GM23338 (cell line): ENCODE measurements at regions not wholly inside any gene's neighbourhood (a gene's known extent, or its start where the extent isn't known, plus 50 kb on each side); places are given as distances from the start of the nearest gene placed in this dataset.

Experiments used
- ATAC-seq: fragments of 200-7000 bp; cut with Tn5 transposase; 3 replicates; pipeline ENCODE4 v1.9.1; 2020
- DNase-seq: peaks from one replicate; pipeline ENCODE4 v3.0.0-alpha.2; 2015; ENCODE audit warnings: low spot score
- H2AFZ ChIP-seq: fragments of 200-600 bp; sonication (generic); 2 replicates; pipeline ENCODE4 v1.8.0; 2016; ENCODE audit warnings: antibody characterized with exemption, mild to moderate bottlenecking, moderate library complexity
- H3F3A ChIP-seq: fragments of 200-600 bp; sonication (generic); replicated peaks from 2 replicates; pipeline ENCODE4 v1.8.0; 2017; ENCODE audit warnings: antibody characterized with exemption, mixed run types, low read depth
- H3K27ac ChIP-seq: fragments of 200-600 bp; sonication (generic); 2 replicates; pipeline ENCODE4 v1.6.1; 2016; ENCODE audit warnings: low read depth
- H3K27me3 ChIP-seq: fragments of 200-600 bp; sonication (generic); 2 replicates; pipeline ENCODE4 v1.8.0; 2016; ENCODE audit warnings: mild to moderate bottlenecking, mixed run types, moderate library complexity; ENCODE audit not compliant: insufficient read depth
- H3K36me3 ChIP-seq: fragments of 200-600 bp; sonication (generic); 2 replicates; pipeline ENCODE4 v1.8.0; 2016; ENCODE audit warnings: mild to moderate bottlenecking; ENCODE audit not compliant: insufficient read depth
- H3K4me1 ChIP-seq: fragments of 200-600 bp; sonication (generic); 2 replicates; pipeline ENCODE4 v1.8.0; 2016; ENCODE audit warnings: mild to moderate bottlenecking, moderate library complexity; ENCODE audit not compliant: insufficient read depth
- H3K4me2 ChIP-seq: fragments of 200-600 bp; sonication (generic); 2 replicates; pipeline ENCODE4 v1.7.1; 2017; ENCODE audit warnings: mixed run types
- H3K4me3 ChIP-seq: fragments of 200-600 bp; sonication (generic); 2 replicates; pipeline ENCODE4 v1.6.1; 2016; ENCODE audit warnings: mixed run types
- H3K79me2 ChIP-seq: fragments of 200-600 bp; sonication (generic); replicated peaks from 2 replicates; pipeline ENCODE4 v1.8.0; 2017; ENCODE audit warnings: mild to moderate bottlenecking; ENCODE audit not compliant: insufficient read depth
- H3K9me2 ChIP-seq: fragments of 200-600 bp; sonication (generic); 2 replicates; pipeline ENCODE4 v1.8.0; 2017; ENCODE audit not compliant: insufficient read depth
- H4K20me1 ChIP-seq: fragments of 200-600 bp; sonication (generic); replicated peaks from 2 replicates; pipeline ENCODE4 v1.8.0; 2017; ENCODE audit warnings: mild to moderate bottlenecking; ENCODE audit not compliant: insufficient read depth
- H3K27ac Mint-ChIP-seq: 2 replicates; pipeline ENCODE4 v1.8.0; 2020; ENCODE audit warnings: inconsistent platforms, mild to moderate bottlenecking, moderate library complexity, mixed read lengths
- H3K27me3 Mint-ChIP-seq: 3 replicates; pipeline ENCODE4 v1.8.0; 2022; ENCODE audit warnings: low read depth, mild to moderate bottlenecking, moderate library complexity, mixed read lengths, inconsistent platforms; ENCODE audit not compliant: insufficient read depth, poor library complexity
- H3K36me3 Mint-ChIP-seq: 3 replicates; pipeline ENCODE4 v1.8.0; 2021; ENCODE audit warnings: low read depth, mild to moderate bottlenecking, inconsistent platforms, moderate library complexity, mixed read lengths
- H3K4me1 Mint-ChIP-seq: 3 replicates; pipeline ENCODE4 v1.8.0; 2020; ENCODE audit warnings: mild to moderate bottlenecking, inconsistent platforms, mixed read lengths
- H3K4me3 Mint-ChIP-seq: 3 replicates; pipeline ENCODE4 v1.8.0; 2021; ENCODE audit warnings: moderate library complexity, mild to moderate bottlenecking, inconsistent platforms, mixed read lengths
- H3K9me3 Mint-ChIP-seq: 3 replicates; pipeline ENCODE4 v1.8.0; 2020; ENCODE audit warnings: moderate library complexity, mild to moderate bottlenecking, inconsistent platforms, mixed read lengths
- CREB1 ChIP-seq: fragments of 250-450 bp; sonication (Bioruptor Pico); IDR thresholded peaks from 2 replicates; pipeline ENCODE4 v1.5.0; 2020; ENCODE audit warnings: low read depth, mild to moderate bottlenecking, moderate library complexity
- CTCF ChIP-seq, 2 experiments: fragments of 200-600 bp in 1 of 2; sonication (generic) in 1 of 2; conservative IDR thresholded peaks; 2 replicates each; pipeline versions ENCODE4 v1.5.1 to v1.6.1; 2016 to 2017; ENCODE audit warnings: antibody characterized with exemption in 2 of 2, low read depth in 2 of 2, mild to moderate bottlenecking in 2 of 2, moderate library complexity in 1 of 2
- ETS1 ChIP-seq: IDR thresholded peaks from 2 replicates; pipeline ENCODE4 v1.6.1; 2016; ENCODE audit warnings: antibody characterized with exemption
- EZH2 ChIP-seq: fragments of 200-600 bp; sonication (generic); IDR thresholded peaks from one replicate; pipeline ENCODE4 v1.8.0; 2017; ENCODE audit warnings: antibody characterized with exemption, mild to moderate bottlenecking, low read depth; ENCODE audit not compliant: unreplicated experiment
- EZH2phosphoT487 ChIP-seq: fragments of 200-600 bp; sonication (generic); IDR thresholded peaks from one replicate; pipeline ENCODE4 v1.8.1; 2018; ENCODE audit warnings: antibody characterized with exemption; ENCODE audit not compliant: unreplicated experiment
- JUNB ChIP-seq: IDR thresholded peaks from one replicate; pipeline ENCODE4 v1.6.1; 2016; ENCODE audit warnings: antibody characterized with exemption; ENCODE audit not compliant: unreplicated experiment
- NANOG ChIP-seq: IDR thresholded peaks from 2 replicates; pipeline ENCODE4 v1.6.1; 2016; ENCODE audit warnings: antibody characterized with exemption, borderline replicate concordance
- POLR2AphosphoS5 ChIP-seq: IDR thresholded peaks from 2 replicates; pipeline ENCODE4 v1.6.1; 2016; ENCODE audit warnings: antibody characterized with exemption, low read depth
- STAT1 ChIP-seq: IDR thresholded peaks from one replicate; pipeline ENCODE4 v1.6.1; 2016; ENCODE audit warnings: antibody characterized with exemption; ENCODE audit not compliant: unreplicated experiment
- ZNF114 ChIP-seq: fragments of 250-450 bp; sonication (Bioruptor Pico); IDR thresholded peaks from 2 replicates; pipeline ENCODE4 v1.5.0; 2020; ENCODE audit warnings: mild to moderate bottlenecking, moderate library complexity
- ZNF331 ChIP-seq: fragments of 250-450 bp; sonication (Bioruptor Pico); IDR thresholded peaks from 2 replicates; pipeline ENCODE4 v1.5.0; 2020; ENCODE audit warnings: low read depth, mild to moderate bottlenecking, moderate library complexity
- TF ChIP-seq, protein P1 (sequence below): IDR thresholded peaks from one replicate; pipeline ENCODE4 v1.6.1; 2018; ENCODE audit warnings: antibody characterized with exemption; ENCODE audit not compliant: unreplicated experiment
- TF ChIP-seq, protein P2 (sequence below): fragments of 250-450 bp; sonication (Bioruptor Pico); IDR thresholded peaks from 2 replicates; pipeline ENCODE4 v1.5.0; 2020; ENCODE audit warnings: mild to moderate bottlenecking, moderate library complexity

- TF ChIP-seq CTCF (conservative IDR thresholded peaks at IDR 0.05; ENCODE audit: low read depth in 2 of 2) (no peak), JUNB (no peak), ZNF114 (no peak), EZH2phosphoT487 (no peak), POLR2AphosphoS5 (no peak), CREB1 (CRISPR knock-in tag) (no peak), ETS1 (no peak), EZH2 (no peak), NANOG (no peak), ZNF331 (CRISPR knock-in tag) (no peak), STAT1 (no peak)
- TF ChIP-seq, protein P1, sequence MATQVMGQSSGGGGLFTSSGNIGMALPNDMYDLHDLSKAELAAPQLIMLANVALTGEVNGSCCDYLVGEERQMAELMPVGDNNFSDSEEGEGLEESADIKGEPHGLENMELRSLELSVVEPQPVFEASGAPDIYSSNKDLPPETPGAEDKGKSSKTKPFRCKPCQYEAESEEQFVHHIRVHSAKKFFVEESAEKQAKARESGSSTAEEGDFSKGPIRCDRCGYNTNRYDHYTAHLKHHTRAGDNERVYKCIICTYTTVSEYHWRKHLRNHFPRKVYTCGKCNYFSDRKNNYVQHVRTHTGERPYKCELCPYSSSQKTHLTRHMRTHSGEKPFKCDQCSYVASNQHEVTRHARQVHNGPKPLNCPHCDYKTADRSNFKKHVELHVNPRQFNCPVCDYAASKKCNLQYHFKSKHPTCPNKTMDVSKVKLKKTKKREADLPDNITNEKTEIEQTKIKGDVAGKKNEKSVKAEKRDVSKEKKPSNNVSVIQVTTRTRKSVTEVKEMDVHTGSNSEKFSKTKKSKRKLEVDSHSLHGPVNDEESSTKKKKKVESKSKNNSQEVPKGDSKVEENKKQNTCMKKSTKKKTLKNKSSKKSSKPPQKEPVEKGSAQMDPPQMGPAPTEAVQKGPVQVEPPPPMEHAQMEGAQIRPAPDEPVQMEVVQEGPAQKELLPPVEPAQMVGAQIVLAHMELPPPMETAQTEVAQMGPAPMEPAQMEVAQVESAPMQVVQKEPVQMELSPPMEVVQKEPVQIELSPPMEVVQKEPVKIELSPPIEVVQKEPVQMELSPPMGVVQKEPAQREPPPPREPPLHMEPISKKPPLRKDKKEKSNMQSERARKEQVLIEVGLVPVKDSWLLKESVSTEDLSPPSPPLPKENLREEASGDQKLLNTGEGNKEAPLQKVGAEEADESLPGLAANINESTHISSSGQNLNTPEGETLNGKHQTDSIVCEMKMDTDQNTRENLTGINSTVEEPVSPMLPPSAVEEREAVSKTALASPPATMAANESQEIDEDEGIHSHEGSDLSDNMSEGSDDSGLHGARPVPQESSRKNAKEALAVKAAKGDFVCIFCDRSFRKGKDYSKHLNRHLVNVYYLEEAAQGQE = no peak
- TF ChIP-seq, protein P2, sequence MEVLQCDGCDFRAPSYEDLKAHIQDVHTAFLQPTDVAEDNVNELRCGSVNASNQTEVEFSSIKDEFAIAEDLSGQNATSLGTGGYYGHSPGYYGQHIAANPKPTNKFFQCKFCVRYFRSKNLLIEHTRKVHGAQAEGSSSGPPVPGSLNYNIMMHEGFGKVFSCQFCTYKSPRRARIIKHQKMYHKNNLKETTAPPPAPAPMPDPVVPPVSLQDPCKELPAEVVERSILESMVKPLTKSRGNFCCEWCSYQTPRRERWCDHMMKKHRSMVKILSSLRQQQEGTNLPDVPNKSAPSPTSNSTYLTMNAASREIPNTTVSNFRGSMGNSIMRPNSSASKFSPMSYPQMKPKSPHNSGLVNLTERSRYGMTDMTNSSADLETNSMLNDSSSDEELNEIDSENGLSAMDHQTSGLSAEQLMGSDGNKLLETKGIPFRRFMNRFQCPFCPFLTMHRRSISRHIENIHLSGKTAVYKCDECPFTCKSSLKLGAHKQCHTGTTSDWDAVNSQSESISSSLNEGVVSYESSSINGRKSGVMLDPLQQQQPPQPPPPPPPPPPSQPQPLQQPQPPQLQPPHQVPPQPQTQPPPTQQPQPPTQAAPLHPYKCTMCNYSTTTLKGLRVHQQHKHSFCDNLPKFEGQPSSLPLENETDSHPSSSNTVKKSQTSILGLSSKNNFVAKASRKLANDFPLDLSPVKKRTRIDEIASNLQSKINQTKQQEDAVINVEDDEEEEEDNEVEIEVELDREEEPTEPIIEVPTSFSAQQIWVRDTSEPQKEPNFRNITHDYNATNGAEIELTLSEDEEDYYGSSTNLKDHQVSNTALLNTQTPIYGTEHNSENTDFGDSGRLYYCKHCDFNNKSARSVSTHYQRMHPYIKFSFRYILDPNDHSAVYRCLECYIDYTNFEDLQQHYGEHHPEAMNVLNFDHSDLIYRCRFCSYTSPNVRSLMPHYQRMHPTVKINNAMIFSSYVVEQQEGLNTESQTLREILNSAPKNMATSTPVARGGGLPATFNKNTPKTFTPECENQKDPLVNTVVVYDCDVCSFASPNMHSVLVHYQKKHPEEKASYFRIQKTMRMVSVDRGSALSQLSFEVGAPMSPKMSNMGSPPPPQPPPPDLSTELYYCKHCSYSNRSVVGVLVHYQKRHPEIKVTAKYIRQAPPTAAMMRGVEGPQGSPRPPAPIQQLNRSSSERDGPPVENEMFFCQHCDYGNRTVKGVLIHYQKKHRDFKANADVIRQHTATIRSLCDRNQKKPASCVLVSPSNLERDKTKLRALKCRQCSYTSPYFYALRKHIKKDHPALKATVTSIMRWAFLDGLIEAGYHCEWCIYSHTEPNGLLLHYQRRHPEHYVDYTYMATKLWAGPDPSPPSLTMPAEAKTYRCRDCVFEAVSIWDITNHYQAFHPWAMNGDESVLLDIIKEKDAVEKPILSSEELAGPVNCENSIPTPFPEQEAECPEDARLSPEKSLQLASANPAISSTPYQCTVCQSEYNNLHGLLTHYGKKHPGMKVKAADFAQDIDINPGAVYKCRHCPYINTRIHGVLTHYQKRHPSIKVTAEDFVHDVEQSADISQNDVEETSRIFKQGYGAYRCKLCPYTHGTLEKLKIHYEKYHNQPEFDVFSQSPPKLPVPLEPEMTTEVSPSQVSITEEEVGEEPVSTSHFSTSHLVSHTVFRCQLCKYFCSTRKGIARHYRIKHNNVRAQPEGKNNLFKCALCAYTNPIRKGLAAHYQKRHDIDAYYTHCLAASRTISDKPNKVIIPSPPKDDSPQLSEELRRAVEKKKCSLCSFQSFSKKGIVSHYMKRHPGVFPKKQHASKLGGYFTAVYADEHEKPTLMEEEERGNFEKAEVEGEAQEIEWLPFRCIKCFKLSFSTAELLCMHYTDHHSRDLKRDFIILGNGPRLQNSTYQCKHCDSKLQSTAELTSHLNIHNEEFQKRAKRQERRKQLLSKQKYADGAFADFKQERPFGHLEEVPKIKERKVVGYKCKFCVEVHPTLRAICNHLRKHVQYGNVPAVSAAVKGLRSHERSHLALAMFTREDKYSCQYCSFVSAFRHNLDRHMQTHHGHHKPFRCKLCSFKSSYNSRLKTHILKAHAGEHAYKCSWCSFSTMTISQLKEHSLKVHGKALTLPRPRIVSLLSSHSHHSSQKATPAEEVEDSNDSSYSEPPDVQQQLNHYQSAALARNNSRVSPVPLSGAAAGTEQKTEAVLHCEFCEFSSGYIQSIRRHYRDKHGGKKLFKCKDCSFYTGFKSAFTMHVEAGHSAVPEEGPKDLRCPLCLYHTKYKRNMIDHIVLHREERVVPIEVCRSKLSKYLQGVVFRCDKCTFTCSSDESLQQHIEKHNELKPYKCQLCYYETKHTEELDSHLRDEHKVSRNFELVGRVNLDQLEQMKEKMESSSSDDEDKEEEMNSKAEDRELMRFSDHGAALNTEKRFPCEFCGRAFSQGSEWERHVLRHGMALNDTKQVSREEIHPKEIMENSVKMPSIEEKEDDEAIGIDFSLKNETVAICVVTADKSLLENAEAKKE (CRISPR knock-in tag) = no peak
- no peak overlapping the region for H2AFZ ChIP-seq
- no peaks in the 10 kb centered on the region for H3F3A ChIP-seq
- no peaks in the 10 kb centered on the region for H3K36me3 ChIP-seq
- H3K27ac ChIP-seq = no peak overlapping the region
- H3K4me1 ChIP-seq = peaks cover 16% of the 10 kb centered on the region; the same call in 1 of the 2 replicates
- DNase-seq (no peak), ATAC-seq (no peak)
- no peaks in the 10 kb centered on the region for H3K27me3 ChIP-seq
- H3K79me2 ChIP-seq = no peaks in the 10 kb centered on the region; the same call in none of the 2 replicates
- no peak overlapping the region for H3K4me2 ChIP-seq
- Mint-ChIP-seq H3K4me1 (peaks cover 29% of the 10 kb centered on the region), H3K27me3 (no peaks in the 10 kb centered on the region), H3K4me3 (no peak overlapping the region), H3K36me3 (peaks cover 36% of the 10 kb centered on the region; the same call in 2 of the 3 replicates), H3K9me3 (no peaks in the 10 kb centered on the region), H3K27ac (no peak overlapping the region)
- H4K20me1 ChIP-seq = no peaks in the 10 kb centered on the region
- no peak overlapping the region for H3K4me3 ChIP-seq
- 0 out of 2 replicates have a peak, but pooled peaks cover 6% of the 10 kb centered on the region for H3K9me2 ChIP-seq
Observed at GRCh38 chrX:129097668-129098067, 425.6 kb downstream of the SMARCA1 start.
